Omental fat pad (tissue), 3 donors: ENCODE measurements at regions not wholly inside any gene's neighbourhood (a gene's known extent, or its start where the extent isn't known, plus 50 kb on each side); places are given as distances from the start of the nearest gene placed in this dataset.

ENCODE experiments used
- ATAC-seq: fragments of 150-250 bp; one replicate; pipeline ENCODE4 v1.9.1; 2016; ENCODE audit warnings: mild to moderate bottlenecking, moderate library complexity; ENCODE audit not compliant: low FRiP score
- DNase-seq: peaks from one replicate; pipeline ENCODE4 v3.0.0-alpha.2; 2019; ENCODE audit warnings: low spot score
- TF ChIP-seq, protein P1 (sequence below), 3 donors: fragments of 450-650 bp; IDR thresholded peaks; one replicate each; pipeline ENCODE4 v1.5.1; 2016 to 2017; ENCODE audit warnings: antibody characterized with exemption in 3 of 3, mild to moderate bottlenecking in 3 of 3, moderate library complexity in 2 of 3

DNA sequence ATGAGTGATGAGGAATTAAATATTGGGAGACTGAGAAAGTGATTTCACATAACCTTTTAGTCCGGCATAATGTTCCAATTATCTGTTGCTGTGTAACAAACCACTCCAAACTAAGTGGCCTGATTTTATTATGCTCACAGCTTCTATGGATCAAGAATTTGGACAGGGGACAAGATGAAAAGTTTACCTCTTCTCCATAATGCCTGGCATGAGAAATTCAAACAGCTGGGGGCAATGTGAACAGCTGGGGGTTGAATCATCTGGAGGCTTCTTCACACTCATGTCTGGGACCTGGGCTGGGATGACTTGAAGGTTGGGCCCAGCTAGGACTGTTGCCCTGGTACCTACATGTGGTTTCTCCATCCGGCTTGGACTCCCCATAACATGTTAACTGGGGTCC is 99.4 kb upstream of the DRD2 start:
- DNase-seq = no peak
- no peak for ATAC-seq
- TF ChIP-seq, protein P1, sequence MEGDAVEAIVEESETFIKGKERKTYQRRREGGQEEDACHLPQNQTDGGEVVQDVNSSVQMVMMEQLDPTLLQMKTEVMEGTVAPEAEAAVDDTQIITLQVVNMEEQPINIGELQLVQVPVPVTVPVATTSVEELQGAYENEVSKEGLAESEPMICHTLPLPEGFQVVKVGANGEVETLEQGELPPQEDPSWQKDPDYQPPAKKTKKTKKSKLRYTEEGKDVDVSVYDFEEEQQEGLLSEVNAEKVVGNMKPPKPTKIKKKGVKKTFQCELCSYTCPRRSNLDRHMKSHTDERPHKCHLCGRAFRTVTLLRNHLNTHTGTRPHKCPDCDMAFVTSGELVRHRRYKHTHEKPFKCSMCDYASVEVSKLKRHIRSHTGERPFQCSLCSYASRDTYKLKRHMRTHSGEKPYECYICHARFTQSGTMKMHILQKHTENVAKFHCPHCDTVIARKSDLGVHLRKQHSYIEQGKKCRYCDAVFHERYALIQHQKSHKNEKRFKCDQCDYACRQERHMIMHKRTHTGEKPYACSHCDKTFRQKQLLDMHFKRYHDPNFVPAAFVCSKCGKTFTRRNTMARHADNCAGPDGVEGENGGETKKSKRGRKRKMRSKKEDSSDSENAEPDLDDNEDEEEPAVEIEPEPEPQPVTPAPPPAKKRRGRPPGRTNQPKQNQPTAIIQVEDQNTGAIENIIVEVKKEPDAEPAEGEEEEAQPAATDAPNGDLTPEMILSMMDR (IDR thresholded peaks at IDR 0.05) = no peak

DNA sequence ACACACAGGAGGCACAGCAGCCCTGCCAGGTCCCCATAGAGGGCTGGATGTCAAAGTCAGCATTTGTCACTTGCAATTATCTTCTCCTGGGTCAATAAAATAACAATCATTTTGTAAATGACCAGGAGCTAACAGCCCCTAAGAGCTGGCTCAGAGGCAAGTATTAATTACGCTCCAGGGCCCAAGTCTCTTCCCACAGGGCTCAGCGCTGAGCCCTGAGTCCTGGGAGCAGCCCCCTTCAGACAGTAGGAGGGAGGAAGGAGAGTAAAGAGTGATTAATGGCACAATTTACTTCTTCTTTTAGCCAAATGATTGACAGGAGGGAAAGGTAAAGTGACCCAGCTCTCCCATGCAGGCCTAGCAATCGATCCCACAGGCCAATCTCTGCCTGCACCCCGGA is 99.0 kb upstream of the DRD2 start:
- DNase-seq (no peak), ATAC-seq (no peak)
- TF ChIP-seq, protein P1 (IDR thresholded peaks at IDR 0.05) = no peak

DNA sequence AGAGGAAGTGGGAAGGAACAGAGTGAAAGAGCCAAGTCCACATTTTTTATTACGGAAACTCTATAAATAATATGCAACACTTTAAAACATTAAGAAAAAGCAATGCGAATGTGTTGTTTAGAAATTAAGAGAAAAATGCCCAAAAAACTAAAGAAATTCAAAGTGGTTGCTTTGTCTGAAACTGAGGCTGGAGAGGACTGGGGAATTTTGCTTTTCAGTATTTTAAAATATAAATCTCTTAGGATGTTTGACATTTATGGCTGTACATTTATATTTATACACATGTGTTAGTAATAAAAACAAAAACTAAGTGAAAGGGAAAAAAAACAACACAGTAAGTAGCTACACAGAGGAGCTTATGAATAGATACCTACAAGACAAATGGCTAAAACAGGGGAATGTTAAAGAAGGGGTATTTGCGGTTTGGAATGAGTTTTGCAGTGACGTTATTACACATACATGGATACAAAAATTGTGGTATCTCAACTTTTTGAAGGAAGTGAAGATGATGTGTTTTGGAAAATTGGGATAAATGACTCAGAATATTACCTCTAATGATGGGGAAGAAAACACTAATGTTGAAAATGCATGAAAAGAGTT is 97.0 kb upstream of the DRD2 start:
- no peak for ATAC-seq
- DNase-seq = no peak
- TF ChIP-seq, protein P1 (IDR thresholded peaks at IDR 0.05) = no peak

DNA sequence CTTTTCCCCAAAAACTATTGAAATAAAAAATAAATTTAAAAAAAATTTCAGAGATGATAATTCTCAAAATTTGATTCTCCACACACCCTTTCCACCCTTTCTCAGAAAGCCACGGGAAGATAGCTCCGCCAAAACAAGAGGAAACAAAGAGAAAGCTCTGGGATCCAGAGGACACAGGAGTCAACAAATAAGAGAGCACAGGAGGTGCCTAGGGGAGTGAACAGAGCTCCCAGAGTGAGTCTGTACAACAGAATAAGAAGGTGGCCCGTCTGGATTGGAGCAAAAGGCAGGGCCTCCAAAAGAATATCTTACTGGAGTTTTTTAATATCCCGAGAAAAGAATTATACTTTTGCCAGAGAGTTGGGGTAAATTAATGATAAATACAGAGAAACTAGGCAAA is 96.3 kb upstream of the DRD2 start:
- no peak for ATAC-seq
- TF ChIP-seq, protein P1 (IDR thresholded peaks at IDR 0.05) = no peak

DNA sequence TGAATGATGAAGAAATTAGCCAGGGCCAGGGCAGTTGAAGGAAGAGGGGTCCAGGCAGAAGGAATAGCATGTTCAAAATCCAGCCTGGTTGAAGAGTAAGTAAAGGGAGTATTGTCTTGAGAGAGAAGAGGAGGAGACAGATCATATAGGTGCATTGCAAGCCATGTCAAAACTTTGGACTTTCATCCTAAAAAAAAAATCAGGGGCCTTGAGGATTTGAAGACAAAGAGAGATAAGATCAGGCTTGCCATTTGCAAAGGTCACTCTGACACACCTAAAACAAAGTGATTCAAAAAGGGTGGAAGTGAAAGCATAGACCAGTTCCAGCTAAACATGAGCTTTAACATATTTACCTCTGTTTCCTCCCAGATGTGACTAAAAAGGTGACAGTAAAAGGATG is 95.7 kb upstream of the DRD2 start:
- ATAC-seq = no peak
- TF ChIP-seq, protein P1 (IDR thresholded peaks at IDR 0.05) = no peak
- no peak for DNase-seq

More for the DNA sequence above, 96.3 kb upstream of the DRD2 start:
- no peak for DNase-seq

DNA sequence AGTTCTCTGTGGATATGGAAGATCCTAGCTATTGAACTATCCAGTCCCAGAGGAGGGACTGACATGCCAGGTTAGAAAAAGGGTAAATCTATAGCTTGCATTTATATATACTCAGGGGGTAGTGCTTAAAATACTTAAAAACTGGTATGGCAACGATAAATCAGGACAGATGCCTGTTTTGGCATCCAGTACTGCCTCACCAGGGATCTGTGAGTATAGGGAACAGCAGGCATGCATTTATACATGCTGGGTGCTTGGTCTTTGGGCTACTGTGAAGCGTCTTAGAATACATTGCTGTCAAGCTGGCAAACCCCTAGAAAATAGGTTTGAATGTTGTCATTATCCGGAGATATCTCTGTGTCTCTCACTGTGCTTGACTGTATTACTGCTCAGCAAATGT is 94.2 kb upstream of the DRD2 start:
- DNase-seq (no peak), ATAC-seq (no peak)
- TF ChIP-seq, protein P1 (IDR thresholded peaks at IDR 0.05) = no peak

DNA sequence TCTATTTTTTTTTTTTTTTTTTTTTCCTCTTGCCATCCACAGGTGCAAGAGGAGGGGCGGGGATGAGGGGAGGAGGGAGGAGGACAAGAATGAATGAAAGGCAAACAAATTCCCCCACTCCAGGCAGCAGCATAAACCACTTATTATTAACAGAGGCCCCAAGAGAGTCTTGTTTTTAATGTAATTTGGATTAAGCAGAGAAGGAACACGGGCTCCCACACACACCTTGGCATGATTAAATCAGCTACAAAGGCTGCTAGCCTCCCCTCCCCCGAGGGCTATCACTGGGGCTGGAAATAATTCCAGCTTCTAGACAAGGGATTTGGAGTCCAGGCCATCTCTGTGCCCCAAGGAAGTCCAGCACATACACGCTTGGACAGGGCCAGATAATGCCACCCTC is 93.4 kb upstream of the DRD2 start:
- no peak for ATAC-seq
- TF ChIP-seq, protein P1 (IDR thresholded peaks at IDR 0.05) = no peak
- no peak for DNase-seq
